HG02981 (cell line): ENCODE measurements at regions not wholly inside any gene's neighbourhood (a gene's known extent, or its start where the extent isn't known, plus 50 kb on each side); places are given as distances from the start of the nearest gene placed in this dataset.
"Not testable (repeated sequence)": the region's sequence is repeated elsewhere in the genome, so short reads cannot be mapped to it uniquely, and the experiment has no call there.

Experiments used
- ATAC-seq: cut with Tn5 transposase; IDR thresholded peaks from one replicate; pipeline ENCODE4 v1.9.1; 2021; ENCODE audit warnings: mild to moderate bottlenecking, moderate library complexity; ENCODE audit not compliant: unreplicated experiment

GRCh38 chr6:23665911-23666310 lies 460.1 kb upstream of the NRSN1 start:
- not testable (repeated sequence) for ATAC-seq

- ATAC-seq, result no peak
These were observed 453.3 kb upstream of the NRSN1 start for GRCh38 chr6:23672737-23673136.

- ATAC-seq, result no peak
These were observed 447.4 kb upstream of the NRSN1 start for GRCh38 chr6:23678626-23679025.

- ATAC-seq, result no peak
These were observed 444.3 kb upstream of the NRSN1 start for GRCh38 chr6:23681743-23682142.

DNA sequence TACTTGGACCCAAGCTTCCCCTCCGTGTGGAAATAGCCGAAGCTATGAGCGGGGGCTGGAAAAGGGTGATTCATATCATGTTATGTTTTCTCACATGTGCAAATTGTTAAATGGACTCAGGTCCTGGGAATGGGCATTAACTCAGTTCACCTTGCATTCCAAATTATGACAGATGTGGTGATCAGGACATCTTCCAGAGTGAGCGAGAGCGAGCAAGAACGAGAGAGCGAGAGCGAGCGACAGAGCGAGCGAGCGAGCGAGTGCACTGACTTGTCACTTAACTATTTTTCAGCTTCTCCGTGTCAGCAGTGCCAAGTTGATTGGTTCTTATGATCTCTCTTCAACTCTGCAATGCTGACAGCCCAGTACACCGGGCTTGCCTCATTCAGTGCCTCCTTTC lies 437.4 kb upstream of the NRSN1 start:
- ATAC-seq, result no peak

DNA sequence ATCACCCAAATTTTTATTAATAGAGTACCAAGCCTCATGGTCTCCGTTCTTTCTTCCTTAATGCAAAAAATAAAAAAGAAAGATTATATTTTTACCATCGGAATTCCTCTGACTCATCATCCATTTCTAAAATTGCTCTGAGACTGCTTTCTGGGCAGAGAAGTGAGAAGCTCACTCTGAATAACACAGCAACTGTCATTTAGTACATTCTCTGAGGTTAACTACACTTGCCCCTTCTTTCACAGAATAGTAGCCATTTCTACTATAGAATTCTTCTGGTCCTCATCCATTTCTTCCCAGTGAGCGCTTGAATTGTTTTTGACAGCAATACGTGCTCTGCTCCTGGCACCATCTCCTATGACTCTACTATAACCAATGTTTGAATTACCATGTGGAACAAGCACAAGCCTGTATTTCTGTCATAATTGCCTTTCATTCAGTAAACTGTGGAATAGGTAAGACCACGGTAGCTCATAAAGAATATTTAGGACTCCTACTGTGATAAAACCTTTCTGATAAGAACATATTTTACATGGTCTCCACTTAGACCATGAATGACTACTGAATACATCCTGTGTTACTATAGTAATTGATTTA lies 435.5 kb upstream of the NRSN1 start:
- ATAC-seq, result no peak

DNA sequence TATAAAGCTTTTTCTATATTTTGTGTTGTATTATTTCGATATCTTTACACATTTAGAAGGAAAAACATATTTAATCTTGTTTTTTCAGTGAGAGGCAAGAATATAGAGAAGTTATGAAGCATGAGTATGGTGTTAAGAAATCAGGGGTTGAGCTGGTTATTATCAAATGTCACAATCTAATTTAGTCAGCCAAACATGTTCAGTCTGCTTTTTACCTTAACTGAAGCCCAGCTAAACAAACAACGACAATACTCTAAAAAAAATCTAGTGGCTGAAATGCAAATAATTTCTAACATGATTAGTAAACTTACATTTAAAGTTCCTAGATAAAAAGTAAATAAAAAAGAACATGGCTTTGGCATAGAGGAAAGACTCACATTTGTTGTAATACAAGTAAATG lies 433.8 kb upstream of the NRSN1 start:
- no peak for ATAC-seq

DNA sequence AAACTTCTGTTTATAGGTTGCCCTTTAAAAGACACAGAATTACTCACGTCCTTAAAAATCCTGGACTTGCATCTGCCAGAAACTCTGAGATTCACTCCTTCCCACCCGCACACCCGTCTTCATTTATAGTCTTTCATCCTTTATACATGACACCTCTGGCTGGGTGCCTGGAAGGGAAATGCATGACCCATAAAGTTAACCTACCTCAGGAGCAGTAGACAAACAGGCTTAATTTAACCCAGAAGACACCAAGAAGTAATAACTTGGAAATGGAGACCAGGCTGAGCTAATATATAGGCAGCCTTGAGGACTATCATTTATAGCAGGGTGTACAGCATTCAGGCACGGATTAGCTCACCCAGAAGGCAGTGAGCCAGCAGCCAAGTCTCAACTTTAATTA lies 429.0 kb upstream of the NRSN1 start:
- ATAC-seq, result no peak

DNA sequence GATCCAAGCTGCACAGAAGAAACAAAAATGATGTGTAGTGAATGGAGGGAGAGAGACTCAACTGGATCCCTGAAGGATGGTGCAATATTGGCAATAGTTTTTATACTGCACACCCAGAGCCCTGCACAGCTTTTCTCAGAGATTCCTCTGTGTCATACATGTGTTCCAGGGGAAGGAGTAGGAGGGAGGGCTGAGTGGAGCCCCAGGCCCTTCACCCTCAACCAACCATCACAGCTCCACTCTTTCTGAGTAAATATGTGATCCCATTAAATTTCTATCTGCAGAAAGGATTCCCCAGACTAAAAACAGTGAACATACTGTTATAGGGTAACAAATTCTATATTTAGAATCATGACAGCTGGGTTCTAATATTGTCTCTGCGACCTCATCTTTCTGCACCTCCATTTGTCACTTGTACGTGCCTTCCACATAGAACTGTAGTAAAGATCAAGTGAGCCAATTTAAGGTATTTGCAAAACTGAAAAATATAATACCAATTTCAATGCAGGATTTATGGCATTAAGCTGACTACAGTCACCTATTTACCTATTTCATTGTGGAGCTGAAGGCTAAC lies 421.4 kb upstream of the NRSN1 start:
- no peak for ATAC-seq

GRCh38 chr6:23705697-23706096 lies 420.3 kb upstream of the NRSN1 start:
- ATAC-seq, result no peak

DNA sequence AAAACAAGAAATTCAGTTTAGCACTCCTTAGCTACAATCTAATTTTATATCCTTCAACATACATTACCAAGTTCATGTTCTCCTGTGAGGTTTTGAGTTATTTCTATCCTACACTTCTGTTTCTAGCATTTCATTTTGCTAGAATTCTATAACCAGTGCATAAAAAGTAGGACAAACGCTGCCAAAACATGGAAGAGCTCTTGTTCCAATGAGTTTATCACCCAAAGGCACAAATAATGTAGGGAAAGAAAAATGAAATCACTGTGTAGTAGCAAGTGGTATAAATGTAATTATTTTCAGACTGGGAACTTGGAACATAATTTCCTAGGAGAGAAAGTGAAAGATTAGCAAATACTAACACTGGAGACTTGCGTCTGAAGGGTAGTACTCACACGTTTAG lies 413.3 kb upstream of the NRSN1 start:
- ATAC-seq, result no peak

DNA sequence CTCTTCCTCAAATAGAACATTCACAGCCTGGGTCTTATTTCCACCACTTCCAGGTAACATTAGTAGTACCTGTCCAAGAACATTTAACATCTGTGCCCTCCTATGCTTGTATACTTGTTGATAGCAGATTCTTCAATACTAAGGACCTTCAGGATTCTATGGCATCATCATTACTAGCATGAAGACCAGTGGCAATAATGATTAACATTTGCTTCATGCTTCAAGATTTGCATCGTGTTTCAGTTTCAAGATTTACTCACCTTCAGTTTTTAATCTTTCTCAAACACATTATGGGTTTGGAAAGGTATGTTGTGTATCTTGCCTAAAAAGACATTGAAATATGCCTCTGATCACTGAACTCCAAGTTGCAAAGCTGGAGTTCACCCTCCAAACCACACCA lies 412.8 kb upstream of the NRSN1 start:
- ATAC-seq, result peak; percentile 91

- ATAC-seq, result no peak
These were observed 397.3 kb upstream of the NRSN1 start for GRCh38 chr6:23728707-23729106.

DNA sequence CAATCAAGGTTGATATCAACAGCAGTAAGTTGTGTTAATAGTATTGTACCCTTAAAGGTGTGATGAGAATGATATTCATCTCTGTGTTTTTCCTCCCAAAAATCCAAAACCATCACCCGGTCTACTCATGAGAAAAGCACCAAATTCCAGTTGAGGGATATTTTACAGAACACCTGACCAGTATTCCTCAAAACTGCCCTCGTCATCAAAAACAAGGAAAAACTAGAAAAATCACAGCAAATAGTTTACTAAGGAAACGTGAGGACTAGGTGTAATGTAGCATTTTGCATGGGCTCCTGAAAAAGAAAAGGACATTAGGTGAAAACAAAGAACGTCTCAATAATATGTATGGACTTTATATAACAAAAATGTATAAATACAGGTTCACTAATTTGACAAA lies 394.4 kb upstream of the NRSN1 start:
- no peak for ATAC-seq

- no peak for ATAC-seq
These were observed 393.5 kb upstream of the NRSN1 start for GRCh38 chr6:23732521-23732920.

DNA sequence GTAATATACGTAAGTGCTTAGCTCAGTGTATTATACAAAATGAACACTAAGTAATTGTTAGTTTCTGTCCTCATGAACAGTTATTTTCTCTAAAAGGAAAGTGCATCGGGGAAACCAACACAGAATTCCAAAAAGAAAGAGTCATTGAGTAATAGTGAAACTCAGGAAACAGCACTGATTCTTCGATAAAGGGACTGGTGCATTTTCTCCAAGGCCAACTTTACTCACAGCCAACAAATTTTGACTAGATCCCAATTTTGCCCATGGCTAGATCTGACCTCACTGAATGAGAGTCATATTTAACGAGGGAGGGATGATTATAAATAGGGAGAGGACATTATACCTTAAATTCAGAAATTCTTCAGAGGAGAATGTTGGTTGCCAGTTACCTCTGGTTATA lies 390.9 kb upstream of the NRSN1 start:
- ATAC-seq, result no peak

- ATAC-seq, result no peak
These were observed 389.4 kb upstream of the NRSN1 start for GRCh38 chr6:23736577-23736976.

- ATAC-seq, result no peak
These were observed 378.8 kb upstream of the NRSN1 start for GRCh38 chr6:23747239-23747638.

GRCh38 chr6:23752414-23752813 lies 373.6 kb upstream of the NRSN1 start:
- no peak for ATAC-seq

- no peak for ATAC-seq
These were observed 371.8 kb upstream of the NRSN1 start for GRCh38 chr6:23754197-23754596.

- no peak for ATAC-seq
These were observed 350.9 kb upstream of the NRSN1 start for GRCh38 chr6:23775127-23775526.

GRCh38 chr6:23783901-23784300 lies 342.1 kb upstream of the NRSN1 start:
- ATAC-seq, result no peak

- no peak for ATAC-seq
These were observed 341.6 kb upstream of the NRSN1 start for GRCh38 chr6:23784301-23784919.
